GM12865 (cell line): ENCODE measurements at regions not wholly inside any gene's neighbourhood (a gene's known extent, or its start where the extent isn't known, plus 50 kb on each side); places are given as distances from the start of the nearest gene placed in this dataset.

Source experiments
- DNase-seq: peaks from one replicate; pipeline ENCODE4 v3.0.0; 2010; ENCODE audit warnings: low read depth
- H3K4me3 ChIP-seq: 2 replicates; pipeline ENCODE4 v1.5.1; 2011; ENCODE audit warnings: mild to moderate bottlenecking, low read depth, low read length, control low read depth
- TF ChIP-seq, protein P1 (sequence below): IDR thresholded peaks from 2 replicates; pipeline ENCODE4 v1.5.1; 2011; ENCODE audit warnings: low read length, control low read depth, low read depth, inconsistent platforms; ENCODE audit not compliant: insufficient read depth; ENCODE audit errors: missing control alignments

DNA sequence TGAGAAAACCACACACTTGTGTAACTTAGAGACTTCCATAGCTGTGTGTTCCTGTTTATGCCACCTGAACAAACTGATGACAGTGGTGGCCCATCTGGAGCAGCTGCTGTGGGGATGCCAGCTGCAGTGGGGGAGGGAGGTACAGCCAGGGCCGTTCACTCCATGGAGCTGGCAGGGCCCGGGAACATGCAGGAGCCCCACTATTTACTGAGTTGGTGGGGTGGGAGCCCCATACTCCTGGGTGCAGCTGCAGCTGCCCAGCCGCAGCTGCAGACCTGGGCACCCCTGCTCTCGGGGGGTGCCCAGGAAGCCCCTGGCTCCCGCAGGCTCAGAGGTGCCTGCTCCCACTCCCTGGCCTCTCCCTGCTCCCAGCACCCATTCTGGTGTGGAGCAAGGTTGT lies 398.6 kb upstream of the RASGEF1B start:
- DNase-seq = no peak
- TF ChIP-seq, protein P1, sequence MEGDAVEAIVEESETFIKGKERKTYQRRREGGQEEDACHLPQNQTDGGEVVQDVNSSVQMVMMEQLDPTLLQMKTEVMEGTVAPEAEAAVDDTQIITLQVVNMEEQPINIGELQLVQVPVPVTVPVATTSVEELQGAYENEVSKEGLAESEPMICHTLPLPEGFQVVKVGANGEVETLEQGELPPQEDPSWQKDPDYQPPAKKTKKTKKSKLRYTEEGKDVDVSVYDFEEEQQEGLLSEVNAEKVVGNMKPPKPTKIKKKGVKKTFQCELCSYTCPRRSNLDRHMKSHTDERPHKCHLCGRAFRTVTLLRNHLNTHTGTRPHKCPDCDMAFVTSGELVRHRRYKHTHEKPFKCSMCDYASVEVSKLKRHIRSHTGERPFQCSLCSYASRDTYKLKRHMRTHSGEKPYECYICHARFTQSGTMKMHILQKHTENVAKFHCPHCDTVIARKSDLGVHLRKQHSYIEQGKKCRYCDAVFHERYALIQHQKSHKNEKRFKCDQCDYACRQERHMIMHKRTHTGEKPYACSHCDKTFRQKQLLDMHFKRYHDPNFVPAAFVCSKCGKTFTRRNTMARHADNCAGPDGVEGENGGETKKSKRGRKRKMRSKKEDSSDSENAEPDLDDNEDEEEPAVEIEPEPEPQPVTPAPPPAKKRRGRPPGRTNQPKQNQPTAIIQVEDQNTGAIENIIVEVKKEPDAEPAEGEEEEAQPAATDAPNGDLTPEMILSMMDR = no peak
- no peak overlapping the region for H3K4me3 ChIP-seq

GRCh38 chr4:81860111-81860510 lies 388.4 kb upstream of the RASGEF1B start:
- H3K4me3 ChIP-seq = no peak overlapping the region
- no peak for DNase-seq
- TF ChIP-seq, protein P1 = no peak

DNA sequence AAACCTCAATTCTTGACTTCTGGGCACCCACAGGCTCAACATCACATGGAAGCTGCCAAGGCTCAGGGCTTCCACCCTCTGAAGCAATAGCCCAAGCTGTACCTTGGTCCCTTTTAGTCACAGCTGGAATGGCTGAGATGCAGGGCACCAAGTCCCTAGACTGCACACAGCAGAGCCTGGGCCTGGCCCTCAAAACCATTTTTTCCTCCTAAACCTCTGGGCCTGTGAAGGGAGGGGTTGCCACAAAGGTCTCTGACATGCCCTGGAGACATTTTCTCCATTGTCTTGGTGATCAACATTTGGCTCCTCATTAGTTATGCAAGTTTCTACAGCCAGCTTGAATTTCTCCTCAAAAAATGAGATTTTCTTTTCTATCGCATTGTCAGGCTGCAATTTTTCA lies 382.7 kb upstream of the RASGEF1B start:
- TF ChIP-seq, protein P1 = no peak
- no peak for DNase-seq
- no peak overlapping the region for H3K4me3 ChIP-seq

- no peak overlapping the region for H3K4me3 ChIP-seq
- no peak for DNase-seq
- TF ChIP-seq, protein P1 = no peak
Measured at GRCh38 chr4:81852031-81852715, 380.5 kb upstream of the RASGEF1B start.

DNA sequence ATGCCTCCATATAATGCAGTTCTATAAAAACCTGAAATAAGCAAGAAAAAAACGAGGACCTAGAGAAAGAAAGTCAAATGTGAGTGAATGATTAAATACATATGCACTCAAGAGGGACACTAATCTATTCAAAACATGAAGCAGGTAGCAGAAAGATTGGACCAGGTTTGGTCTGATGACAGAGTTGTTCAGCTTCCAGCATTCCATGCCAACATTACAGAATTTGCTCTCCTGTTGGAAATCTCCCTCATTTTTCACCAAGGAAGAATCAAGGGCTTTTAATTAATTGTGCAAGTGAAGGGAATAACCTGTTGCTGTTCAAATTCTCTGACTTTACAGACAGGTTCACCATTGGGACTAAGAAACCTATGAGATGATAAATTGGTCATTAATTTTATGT lies 379.0 kb upstream of the RASGEF1B start:
- TF ChIP-seq, protein P1 = no peak
- no peak overlapping the region for H3K4me3 ChIP-seq
- no peak for DNase-seq

- no peak overlapping the region for H3K4me3 ChIP-seq
- TF ChIP-seq, protein P1 = no peak
- DNase-seq = no peak
Measured at GRCh38 chr4:81845761-81846160, 374.1 kb upstream of the RASGEF1B start.

DNA sequence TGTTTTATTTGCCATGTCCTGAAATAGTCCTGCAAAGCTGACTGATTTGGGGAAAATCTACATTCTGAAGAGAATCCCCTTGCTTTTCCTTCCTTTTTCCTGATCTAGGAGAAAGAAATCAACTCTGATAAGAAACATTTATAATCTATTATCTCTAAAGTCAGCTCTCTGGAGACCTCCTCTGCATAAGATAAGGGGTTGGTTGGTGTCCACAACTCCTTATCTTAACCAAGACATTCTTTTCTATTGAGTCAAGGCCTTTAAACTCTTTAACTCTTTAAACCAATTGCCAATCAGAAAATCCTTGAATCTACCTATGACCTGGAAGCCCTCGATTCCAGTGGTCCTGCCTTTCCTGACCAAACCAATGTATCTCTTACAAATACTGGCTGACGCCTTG lies 373.6 kb upstream of the RASGEF1B start:
- DNase-seq = no peak
- TF ChIP-seq, protein P1 = no peak
- H3K4me3 ChIP-seq = no peak overlapping the region
